ENCODE measurements at regions not wholly inside any gene's neighbourhood (a gene's known extent, or its start where the extent isn't known, plus 50 kb on each side); places are given as distances from the start of the nearest gene placed in this dataset.

DNA sequence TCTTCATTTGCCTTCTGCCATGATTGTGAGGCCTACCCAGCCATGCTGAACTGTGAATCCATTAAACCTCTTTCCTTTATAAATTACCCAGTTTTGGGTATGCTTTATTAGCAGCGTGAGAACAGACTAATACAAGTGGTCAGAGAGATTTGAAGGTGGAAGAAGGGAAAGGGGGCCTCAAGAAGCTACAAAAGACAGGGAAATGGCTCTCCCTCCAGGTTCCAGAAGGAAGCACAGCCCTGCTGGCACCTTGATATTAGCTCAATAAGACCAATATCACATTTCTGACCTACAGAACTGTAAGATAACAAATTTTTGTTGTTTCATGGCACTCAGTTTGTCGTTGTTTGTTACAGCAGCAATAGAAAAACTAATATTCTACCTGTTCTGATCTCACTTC is 536.5 kb upstream of the MARCKS start:
- no peak for DNase-seq (ENCODE audit: low read depth)
- no peak overlapping the region for H3K4me3 ChIP-seq (ENCODE audit: low read depth, low read length)
- TF ChIP-seq POLR2A (IDR thresholded peaks at IDR 0.05; ENCODE audit: extremely low read depth, insufficient read length) (no peak), MYC (IDR thresholded peaks at IDR 0.05; ENCODE audit: low read depth, low read length) (no peak)
- TF ChIP-seq, protein P1, sequence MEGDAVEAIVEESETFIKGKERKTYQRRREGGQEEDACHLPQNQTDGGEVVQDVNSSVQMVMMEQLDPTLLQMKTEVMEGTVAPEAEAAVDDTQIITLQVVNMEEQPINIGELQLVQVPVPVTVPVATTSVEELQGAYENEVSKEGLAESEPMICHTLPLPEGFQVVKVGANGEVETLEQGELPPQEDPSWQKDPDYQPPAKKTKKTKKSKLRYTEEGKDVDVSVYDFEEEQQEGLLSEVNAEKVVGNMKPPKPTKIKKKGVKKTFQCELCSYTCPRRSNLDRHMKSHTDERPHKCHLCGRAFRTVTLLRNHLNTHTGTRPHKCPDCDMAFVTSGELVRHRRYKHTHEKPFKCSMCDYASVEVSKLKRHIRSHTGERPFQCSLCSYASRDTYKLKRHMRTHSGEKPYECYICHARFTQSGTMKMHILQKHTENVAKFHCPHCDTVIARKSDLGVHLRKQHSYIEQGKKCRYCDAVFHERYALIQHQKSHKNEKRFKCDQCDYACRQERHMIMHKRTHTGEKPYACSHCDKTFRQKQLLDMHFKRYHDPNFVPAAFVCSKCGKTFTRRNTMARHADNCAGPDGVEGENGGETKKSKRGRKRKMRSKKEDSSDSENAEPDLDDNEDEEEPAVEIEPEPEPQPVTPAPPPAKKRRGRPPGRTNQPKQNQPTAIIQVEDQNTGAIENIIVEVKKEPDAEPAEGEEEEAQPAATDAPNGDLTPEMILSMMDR (IDR thresholded peaks at IDR 0.05; ENCODE audit: low read depth, low read length) = no peak
- TF ChIP-seq, protein P2, sequence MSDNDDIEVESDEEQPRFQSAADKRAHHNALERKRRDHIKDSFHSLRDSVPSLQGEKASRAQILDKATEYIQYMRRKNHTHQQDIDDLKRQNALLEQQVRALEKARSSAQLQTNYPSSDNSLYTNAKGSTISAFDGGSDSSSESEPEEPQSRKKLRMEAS (IDR thresholded peaks at IDR 0.05; ENCODE audit: low read depth, low read length) = no peak

DNA sequence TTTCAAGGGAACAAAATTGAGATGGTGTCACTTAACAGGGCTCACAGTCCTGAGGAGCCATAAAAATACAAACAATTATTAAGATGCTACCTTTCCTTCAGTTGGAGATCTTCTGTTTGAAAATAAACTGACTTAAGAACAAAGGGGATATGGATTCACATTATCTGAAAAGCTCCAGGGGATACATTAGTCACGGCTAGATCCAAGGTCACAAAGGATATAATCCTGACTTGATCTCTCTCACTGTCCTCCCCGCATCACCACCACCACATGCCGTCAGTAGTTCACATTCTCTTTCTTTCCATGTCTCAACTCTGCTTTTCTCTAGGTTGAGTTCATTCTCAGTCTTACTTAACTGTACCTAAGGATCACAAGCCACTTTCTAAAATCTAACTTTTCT is 530.4 kb upstream of the MARCKS start:
- TF ChIP-seq, protein P1 (IDR thresholded peaks at IDR 0.05; ENCODE audit: low read depth, low read length) = no peak
- TF ChIP-seq, protein P2 (IDR thresholded peaks at IDR 0.05; ENCODE audit: low read depth, low read length) = no peak
- TF ChIP-seq POLR2A (IDR thresholded peaks at IDR 0.05; ENCODE audit: extremely low read depth, insufficient read length) = no peak
- TF ChIP-seq MYC (IDR thresholded peaks at IDR 0.05; ENCODE audit: low read depth, low read length) = no peak
- no peak for DNase-seq (ENCODE audit: low read depth)
- no peak overlapping the region for H3K4me3 ChIP-seq (ENCODE audit: low read depth, low read length)

DNA sequence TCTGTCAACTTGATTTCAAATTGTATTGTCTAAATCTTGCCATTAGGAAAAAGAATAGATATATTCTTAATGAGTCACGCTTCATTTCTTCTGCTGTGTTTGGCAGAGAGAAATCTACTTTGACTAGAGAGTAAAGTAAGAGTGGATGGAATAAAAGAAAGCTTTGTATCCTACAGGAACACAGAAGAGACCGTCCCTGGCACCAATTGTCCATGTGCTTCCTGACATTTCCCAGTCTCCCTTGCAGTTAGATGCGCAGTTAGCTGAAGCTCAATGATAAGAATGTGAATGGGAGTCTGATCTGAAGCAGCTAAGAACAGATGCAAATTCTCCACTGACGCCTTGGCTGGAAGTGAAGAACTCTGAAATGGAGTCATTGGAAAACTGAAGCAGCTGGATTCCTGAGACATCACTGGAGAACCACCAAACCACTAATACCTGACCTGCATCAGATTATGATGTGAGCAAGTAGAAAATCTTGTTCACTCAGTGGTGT is 528.2 kb upstream of the MARCKS start:
- DNase-seq (ENCODE audit: low read depth) = no peak
- H3K4me3 ChIP-seq (ENCODE audit: low read depth, low read length) = no peak overlapping the region
- TF ChIP-seq, protein P2 (IDR thresholded peaks at IDR 0.05; ENCODE audit: low read depth, low read length) = no peak
- TF ChIP-seq MYC (IDR thresholded peaks at IDR 0.05; ENCODE audit: low read depth, low read length) = no peak
- no peak for TF ChIP-seq POLR2A (IDR thresholded peaks at IDR 0.05; ENCODE audit: extremely low read depth, insufficient read length)
- TF ChIP-seq, protein P1 (IDR thresholded peaks at IDR 0.05; ENCODE audit: low read depth, low read length) = no peak

DNA sequence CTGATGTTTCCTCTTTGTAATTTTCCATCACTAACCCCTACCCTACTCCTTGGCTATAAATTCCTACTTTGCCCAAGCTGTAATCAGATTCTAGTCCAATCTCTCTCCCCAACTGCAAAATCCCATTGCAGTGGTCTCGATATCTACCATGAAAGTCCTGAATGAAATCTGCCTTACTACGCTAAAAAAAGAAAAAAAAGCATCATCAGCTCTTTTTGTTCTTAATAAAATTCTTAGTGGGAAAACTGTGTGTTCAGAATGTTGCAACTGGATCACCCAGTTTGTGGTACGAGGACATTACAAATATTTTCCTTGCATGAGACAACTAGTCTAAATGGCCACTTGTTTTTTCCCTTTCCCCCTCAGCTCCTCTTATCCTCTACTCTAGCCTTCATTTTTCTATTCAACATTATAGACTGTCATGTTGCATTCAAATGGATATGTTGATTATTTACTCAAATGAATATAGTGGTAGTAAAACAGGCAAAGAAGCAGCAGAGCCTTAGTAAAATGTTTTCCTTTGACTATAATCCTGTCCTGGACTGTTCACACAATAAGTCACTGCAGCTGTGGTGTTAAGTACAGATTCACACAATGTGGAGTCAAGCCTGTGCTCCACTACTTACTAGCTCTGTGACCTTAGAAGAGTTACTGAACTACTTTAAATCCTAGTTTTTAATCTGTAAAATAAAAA is 527.1 kb upstream of the MARCKS start:
- no peak overlapping the region for H3K4me3 ChIP-seq (ENCODE audit: low read depth, low read length)
- TF ChIP-seq, protein P2 (IDR thresholded peaks at IDR 0.05; ENCODE audit: low read depth, low read length) = no peak
- TF ChIP-seq POLR2A (IDR thresholded peaks at IDR 0.05; ENCODE audit: extremely low read depth, insufficient read length) = no peak
- TF ChIP-seq, protein P1 (IDR thresholded peaks at IDR 0.05; ENCODE audit: low read depth, low read length) = no peak
- no peak for TF ChIP-seq MYC (IDR thresholded peaks at IDR 0.05; ENCODE audit: low read depth, low read length)
- no peak for DNase-seq (ENCODE audit: low read depth)

DNA sequence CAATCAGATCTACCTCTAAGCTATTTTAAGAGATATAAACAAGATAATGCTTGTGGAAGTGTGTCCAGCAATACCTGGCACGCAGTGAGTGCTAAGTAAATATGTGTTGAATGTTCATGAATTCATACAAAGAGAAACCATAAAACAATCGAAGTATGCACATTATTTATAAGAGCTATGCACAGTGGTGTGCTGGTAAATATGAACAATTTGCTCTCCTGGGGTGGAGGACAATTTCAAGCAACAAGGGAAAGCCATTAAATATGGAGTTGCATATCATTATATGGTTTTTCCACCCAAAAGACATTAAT is 526.6 kb upstream of the MARCKS start:
- no peak for TF ChIP-seq MYC (IDR thresholded peaks at IDR 0.05; ENCODE audit: low read depth, low read length)
- TF ChIP-seq, protein P1 (IDR thresholded peaks at IDR 0.05; ENCODE audit: low read depth, low read length) = no peak
- TF ChIP-seq, protein P2 (IDR thresholded peaks at IDR 0.05; ENCODE audit: low read depth, low read length) = no peak
- TF ChIP-seq POLR2A (IDR thresholded peaks at IDR 0.05; ENCODE audit: extremely low read depth, insufficient read length) = no peak
- DNase-seq (ENCODE audit: low read depth) = no peak
- H3K4me3 ChIP-seq (ENCODE audit: low read depth, low read length) = no peak overlapping the region

All from NB4 (cell line).